ENCODE measurements at regions not wholly inside any gene's neighbourhood (a gene's known extent, or its start where the extent isn't known, plus 50 kb on each side); places are given as distances from the start of the nearest gene placed in this dataset.
"Not testable (repeated sequence)": the region's sequence is repeated elsewhere in the genome, so short reads cannot be mapped to it uniquely, and the experiment has no call there.

GRCh38 chrX:124717537-124717936 lies 371.2 kb downstream of the SH2D1A start:
- DNase-seq (ENCODE audit: low read depth): no peak

- DNase-seq (ENCODE audit: low read depth): no peak
These were observed 372.7 kb downstream of the SH2D1A start for GRCh38 chrX:124719060-124719459.

GRCh38 chrX:124720532-124720931 lies 374.2 kb downstream of the SH2D1A start:
- no peak for DNase-seq (ENCODE audit: low read depth)

- DNase-seq (ENCODE audit: low read depth): no peak
These were observed 379.1 kb downstream of the SH2D1A start for GRCh38 chrX:124725502-124725901.

GRCh38 chrX:124726292-124726691 lies 379.9 kb downstream of the SH2D1A start:
- DNase-seq (ENCODE audit: low read depth): no peak

GRCh38 chrX:124726881-124727280 lies 380.5 kb downstream of the SH2D1A start:
- no peak for DNase-seq (ENCODE audit: low read depth)

- DNase-seq (ENCODE audit: low read depth): peak; percentile 32
These were observed 390.3 kb downstream of the SH2D1A start for GRCh38 chrX:124736553-124737270.

GRCh38 chrX:124737771-124738170 lies 391.4 kb downstream of the SH2D1A start:
- no peak for DNase-seq (ENCODE audit: low read depth)

- no peak for DNase-seq (ENCODE audit: low read depth)
These were observed 400.9 kb downstream of the SH2D1A start for GRCh38 chrX:124747295-124747694.

- DNase-seq (ENCODE audit: low read depth): no peak
These were observed 418.0 kb downstream of the SH2D1A start for GRCh38 chrX:124764354-124764753.

- no peak for DNase-seq (ENCODE audit: low read depth)
These were observed 422.8 kb downstream of the SH2D1A start for GRCh38 chrX:124769166-124769565.

- no peak for DNase-seq (ENCODE audit: low read depth)
These were observed 424.9 kb downstream of the SH2D1A start for GRCh38 chrX:124771292-124771691.

- DNase-seq (ENCODE audit: low read depth): not testable (repeated sequence)
These were observed 441.9 kb downstream of the SH2D1A start for GRCh38 chrX:124788253-124788652.

GRCh38 chrX:124789874-124790273 lies 443.5 kb downstream of the SH2D1A start:
- not testable (repeated sequence) for DNase-seq (ENCODE audit: low read depth)

GRCh38 chrX:124791492-124792095 lies 445.2 kb downstream of the SH2D1A start:
- DNase-seq (ENCODE audit: low read depth): no peak

GRCh38 chrX:124796989-124797388 lies 450.6 kb downstream of the SH2D1A start:
- DNase-seq (ENCODE audit: low read depth): no peak

GRCh38 chrX:124804962-124805361 lies 458.6 kb downstream of the SH2D1A start:
- no peak for DNase-seq (ENCODE audit: low read depth)

- DNase-seq (ENCODE audit: low read depth): no peak
These were observed 459.1 kb downstream of the SH2D1A start for GRCh38 chrX:124805486-124805885.

GRCh38 chrX:124814106-124814505 lies 467.7 kb downstream of the SH2D1A start:
- DNase-seq (ENCODE audit: low read depth): no peak

GRCh38 chrX:124818033-124818432 lies 471.7 kb downstream of the SH2D1A start:
- DNase-seq (ENCODE audit: low read depth): no peak

- DNase-seq (ENCODE audit: low read depth): no peak
These were observed 472.4 kb downstream of the SH2D1A start for GRCh38 chrX:124818764-124819163.

GRCh38 chrX:124820738-124821137 lies 474.4 kb downstream of the SH2D1A start:
- no peak for DNase-seq (ENCODE audit: low read depth)

GRCh38 chrX:124827258-124827845 lies 481.0 kb downstream of the SH2D1A start:
- no peak for DNase-seq (ENCODE audit: low read depth)

All from activated T-cell treated with anti-CD3 and anti-CD28 coated beads for 1 hour (primary cell).